ENCODE measurements at regions not wholly inside any gene's neighbourhood (a gene's known extent, or its start where the extent isn't known, plus 50 kb on each side); places are given as distances from the start of the nearest gene placed in this dataset.

DNA sequence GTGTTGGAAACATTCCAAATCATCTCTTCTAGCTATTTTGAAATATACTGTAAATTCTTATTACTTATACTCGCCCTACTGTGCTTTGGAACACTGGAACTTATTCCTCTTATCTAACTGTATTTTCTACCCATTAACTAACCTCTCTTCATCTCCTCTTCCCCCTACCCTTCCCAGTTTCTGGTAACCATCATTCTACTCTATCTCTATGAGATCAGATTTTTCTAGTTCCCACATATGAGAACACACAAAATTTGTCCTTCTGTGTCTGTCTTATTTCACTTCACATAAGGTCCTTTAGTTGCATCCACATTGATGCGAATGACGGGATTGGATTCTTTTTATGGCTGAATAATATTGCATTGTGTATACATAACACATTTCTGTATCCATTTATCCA is 1003.8 kb upstream of the INTU start:
- TF ChIP-seq TAF1 (IDR thresholded peaks at IDR 0.05; ENCODE audit: low read depth, low read length) (no peak), POLR2A (IDR thresholded peaks at IDR 0.05; ENCODE audit: low read depth, low read length) (no peak), POLR2AphosphoS5 (IDR thresholded peaks at IDR 0.05; ENCODE audit: low read depth, low read length) (no peak), POU2F2 (IDR thresholded peaks at IDR 0.05; ENCODE audit: low read depth, low read length) (no peak)
